GM19467 (cell line): ENCODE measurements at regions not wholly inside any gene's neighbourhood (a gene's known extent, or its start where the extent isn't known, plus 50 kb on each side); places are given as distances from the start of the nearest gene placed in this dataset.

Experiments used
- ATAC-seq: cut with Tn5 transposase; IDR thresholded peaks from one replicate; pipeline ENCODE4 v1.9.1; 2021; ENCODE audit warnings: mild to moderate bottlenecking, moderate library complexity; ENCODE audit not compliant: unreplicated experiment

DNA sequence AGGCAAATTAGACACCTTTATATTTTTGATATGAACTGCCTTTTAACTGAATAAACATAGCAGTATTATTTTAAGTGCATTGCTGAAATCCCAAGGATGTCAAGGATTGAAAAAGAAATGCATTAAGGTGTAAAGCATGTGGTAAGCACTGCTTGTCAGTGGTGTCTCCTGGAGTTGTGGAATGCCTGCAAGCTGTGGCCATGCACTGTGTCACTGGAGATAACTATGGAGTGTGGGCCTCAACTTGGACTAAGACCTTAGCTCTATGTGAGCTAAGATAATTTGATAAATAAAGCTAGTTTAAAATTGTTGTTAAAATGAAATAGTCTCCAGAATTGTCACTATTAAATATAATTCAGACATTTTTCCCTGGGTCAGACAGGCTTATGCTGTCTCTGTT is 156.6 kb upstream of the OPRM1 start:
- no peak for ATAC-seq

DNA sequence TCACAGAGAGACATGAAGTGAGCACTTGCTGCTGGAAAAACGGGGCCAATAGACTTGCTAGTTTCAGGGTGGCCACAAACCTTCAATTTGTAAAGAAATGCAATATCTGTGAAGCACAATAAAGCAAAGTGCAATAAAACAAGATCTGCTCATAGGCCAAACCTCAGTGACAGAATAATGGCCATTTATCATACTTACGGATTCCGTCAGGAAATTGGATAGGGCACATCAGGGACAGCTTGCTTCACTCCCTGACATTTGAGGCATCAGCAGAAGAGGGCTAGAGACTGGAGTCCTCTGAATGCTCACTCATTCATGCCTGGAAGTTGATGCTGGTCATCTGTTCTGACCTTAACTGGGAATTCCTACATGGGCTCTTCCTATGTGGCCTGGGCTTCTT is 165.5 kb upstream of the OPRM1 start:
- ATAC-seq, result no peak

DNA sequence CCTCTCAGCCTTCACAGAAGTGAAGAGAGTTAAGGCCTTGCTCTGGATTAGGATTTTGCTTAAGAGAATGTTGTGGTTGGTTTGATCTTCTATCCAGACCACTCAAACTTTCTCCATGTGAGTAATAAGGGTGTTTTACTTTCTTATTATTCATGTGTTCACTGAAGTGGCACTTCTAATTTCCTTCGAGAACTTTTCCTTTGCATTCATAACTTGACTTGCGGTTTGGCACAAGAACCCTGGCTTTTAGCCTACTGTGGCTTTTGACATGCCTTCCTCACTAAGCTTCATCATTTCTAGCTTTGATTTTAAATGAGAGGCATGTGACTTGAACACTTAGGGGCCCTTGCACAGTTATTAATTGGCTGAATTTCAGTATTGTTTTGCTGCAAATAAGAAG is 166.1 kb upstream of the OPRM1 start:
- ATAC-seq, result no peak

DNA sequence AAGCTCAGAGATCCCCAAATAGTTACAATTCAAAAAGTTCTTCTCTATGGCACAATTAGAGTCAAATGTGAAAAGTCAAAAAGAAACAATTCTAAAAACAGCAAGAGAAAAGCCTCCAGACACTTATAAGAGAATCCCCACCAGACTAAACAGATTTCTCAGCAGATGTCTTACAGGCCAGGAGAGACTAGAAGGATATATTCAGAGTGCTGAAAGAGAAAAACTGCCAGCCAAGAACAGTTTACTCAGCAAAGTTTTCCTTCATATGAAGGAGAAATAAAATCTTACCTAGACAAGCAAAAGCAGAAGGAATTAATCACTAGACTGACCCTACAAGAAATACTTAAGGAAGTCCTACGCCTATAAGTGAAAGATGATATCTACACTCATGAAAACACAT is 176.1 kb upstream of the OPRM1 start:
- ATAC-seq, result no peak

DNA sequence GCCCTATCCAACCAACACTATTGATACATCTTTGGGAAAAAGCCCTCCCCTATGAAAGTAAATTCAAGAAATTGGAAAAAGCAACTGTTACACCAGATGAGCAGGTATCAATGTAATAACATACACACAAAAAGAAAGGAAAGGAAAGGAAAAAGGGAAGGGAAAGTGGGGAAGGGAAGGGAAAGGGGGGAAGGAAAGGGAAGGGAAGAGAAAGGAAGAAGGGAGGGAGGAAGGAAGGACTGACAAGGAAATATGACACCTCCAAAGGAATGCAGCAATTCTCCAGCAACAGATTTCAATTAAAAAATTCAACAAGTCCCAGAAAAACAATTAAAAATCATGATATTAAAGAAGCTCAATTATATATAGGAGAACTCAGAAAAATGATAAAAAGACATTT is 176.9 kb upstream of the OPRM1 start:
- no peak for ATAC-seq

DNA sequence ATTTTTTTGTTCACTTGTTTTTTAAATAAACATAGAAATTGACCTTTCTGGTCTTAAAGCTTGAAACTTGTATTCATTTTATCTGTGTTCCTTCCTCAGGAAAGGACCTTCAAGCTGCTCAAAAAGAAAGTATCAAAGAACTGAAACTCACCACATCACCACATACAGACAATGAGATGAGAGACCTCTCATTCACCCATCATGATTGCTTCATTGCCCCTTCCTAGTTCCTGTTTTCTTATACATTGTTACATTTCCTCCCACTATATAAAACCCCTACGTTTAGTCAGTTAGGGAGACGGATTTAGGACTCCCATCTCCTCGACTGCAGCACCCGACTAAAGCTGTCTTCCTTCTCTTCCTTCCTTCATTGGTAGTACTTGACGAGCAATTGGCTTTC is 180.5 kb upstream of the OPRM1 start:
- no peak for ATAC-seq

DNA sequence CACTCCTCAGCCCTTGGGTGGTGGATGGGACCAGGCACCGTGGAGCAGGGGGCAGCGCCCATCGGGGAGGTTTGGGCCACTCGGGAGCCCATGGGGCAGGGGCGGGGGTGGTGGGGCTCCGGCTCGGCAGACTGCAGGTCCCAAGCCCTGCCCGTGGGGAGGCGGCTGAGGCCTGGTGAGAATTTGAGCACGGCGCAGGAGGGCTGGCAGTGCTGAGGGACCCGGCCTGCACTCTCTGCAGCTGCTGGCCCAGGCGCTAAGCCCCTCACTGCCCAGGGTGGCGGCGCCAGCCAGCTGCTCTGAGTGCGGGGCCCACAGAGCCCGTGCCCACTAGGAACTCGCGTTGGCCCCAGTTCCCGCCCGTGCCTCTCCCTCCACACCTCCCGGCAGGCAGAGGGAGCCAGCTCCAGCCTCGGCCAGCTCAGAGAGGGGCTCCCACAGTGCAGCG is 182.1 kb upstream of the OPRM1 start:
- ATAC-seq, result no peak

DNA sequence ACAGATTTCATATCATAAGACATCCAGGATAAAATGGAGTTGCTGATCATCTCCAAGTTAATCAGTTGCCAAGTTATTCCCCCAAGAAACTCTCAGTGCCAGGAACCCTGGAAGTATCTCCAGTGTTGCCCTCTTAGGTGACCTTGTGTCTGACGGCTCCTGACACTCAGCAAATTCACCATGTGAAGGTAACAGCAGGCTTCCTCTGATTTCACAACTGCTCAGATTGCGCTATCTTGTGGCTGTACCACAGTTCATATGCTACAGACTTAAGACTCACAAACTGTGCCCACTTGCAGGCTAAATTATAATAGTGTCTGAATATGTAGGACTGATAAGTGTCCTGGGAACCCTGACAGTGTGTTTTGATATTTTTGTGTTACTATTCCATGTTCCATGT is 186.6 kb upstream of the OPRM1 start:
- no peak for ATAC-seq

DNA sequence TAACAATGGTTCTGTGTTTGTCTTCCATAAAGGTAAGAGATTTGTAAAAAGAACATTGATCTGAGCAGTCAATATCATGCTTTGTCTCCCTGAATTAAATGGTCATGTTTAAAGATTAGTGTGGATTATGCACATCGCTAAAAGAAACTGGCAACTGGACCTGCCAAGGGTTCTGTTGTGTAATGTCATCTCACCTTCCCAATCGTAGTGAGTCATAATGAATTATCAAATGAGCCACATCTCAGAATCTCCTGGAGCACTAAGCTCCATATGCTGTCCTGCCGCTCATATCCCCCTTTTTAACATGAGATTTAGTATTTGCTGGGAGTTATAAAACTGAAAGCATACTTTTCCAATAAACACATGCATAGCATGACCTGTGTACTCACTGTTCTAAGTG is 187.0 kb upstream of the OPRM1 start:
- no peak for ATAC-seq

DNA sequence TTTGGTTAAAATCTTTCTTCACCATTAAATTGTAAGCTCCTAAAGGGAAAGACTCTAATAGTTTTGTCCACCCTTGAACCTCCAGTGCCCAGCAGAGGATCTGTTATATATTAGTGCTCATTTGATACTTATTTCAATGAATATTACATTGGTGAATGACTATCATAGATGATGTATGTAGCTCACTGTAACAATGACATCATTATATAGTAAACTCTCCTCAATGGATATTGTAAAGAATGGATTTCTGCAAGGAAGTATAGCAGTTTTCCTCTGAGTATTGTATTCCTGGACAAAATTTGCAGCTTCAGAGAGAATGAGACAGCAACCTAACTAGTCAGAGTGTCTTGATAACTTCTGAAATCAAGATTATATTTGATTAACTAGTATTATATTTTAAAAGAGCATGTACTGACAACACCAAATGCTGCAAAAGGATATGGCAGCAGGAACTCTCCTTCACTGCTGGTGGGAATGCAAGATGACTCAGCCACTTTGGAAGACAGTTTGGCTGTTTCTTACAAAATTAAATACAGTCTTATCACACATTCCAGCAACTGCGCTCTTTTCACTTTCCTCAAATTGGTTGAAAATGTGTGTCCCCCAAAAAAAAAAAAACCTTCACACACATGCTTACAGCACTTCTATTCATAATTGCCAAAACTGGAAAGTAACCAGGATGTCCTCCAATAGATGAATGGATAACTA is 189.8 kb upstream of the OPRM1 start:
- no peak for ATAC-seq

DNA sequence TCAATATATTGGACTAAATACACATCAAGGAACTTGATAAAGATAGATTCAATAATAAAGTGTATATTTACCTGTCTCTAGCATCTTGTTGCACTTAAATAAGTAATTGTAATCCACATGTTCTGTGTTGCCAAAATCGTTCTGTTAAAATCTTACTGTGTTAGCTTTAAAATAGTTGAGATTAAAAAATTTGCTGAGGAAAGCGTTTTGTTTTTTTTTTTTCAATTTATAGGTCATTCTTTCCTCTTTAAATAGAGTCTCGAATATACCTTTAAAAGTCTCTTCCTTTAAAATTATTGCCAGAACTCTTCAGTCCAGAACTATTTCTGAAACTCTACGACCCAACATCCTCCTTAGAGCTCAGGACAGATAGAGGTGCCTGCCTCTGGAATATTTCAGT is 195.6 kb upstream of the OPRM1 start:
- no peak for ATAC-seq

DNA sequence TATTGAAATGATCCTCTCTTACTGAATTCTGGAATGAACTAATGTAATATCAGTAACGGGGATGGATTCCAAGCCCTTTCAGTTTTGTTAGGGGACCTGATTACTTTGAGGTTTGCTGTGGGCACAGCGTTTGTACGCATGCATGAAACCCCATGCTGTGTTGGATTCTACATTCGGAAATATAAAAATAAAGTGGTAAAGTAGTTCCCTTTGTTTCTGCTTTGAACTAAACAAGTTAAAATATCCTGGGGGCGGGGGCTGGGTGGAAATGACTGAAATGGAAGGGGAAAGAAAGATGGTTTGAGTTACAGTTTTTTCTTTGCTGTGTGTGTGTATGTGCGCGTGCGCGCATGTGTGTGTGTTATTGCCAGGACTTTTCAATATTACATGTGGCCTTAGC is 196.5 kb upstream of the OPRM1 start:
- no peak for ATAC-seq

DNA sequence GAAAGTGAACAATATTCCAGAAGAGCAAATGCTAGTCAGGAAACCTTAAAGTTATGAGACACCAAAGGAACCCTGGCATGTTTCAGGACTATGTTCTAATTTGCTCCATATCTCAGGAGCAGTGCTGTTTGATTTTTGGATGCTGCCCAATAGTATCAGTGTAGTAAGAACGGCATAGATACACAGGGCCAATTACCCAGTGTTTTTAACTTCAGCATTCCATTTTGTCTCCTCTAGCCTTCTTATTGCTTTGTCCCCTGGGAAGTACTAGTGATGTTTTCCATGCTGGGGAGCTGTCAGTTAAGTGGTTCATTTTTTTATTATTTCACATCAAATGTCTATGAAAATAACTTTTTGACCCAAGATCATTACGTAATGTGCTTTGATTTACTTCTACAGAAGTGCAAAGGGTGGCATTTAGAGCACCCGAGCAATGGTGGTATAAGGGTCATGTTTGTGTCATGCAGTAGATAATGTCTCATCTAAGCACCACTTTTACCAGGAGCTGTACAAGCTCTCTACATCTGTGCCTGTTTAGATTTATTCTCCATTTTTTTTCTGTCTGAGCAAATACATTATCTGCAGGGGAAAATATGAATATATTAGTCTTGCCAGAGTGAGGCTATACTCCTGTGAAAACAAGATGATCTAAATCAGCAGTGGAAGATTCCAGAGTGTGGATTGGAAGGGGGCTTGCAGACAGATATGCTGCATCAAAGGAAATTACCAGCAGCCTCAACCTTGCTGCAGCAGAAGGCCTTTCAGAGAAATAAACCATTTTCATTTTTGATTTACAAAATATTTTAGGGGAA is 198.8 kb upstream of the OPRM1 start:
- no peak for ATAC-seq

DNA sequence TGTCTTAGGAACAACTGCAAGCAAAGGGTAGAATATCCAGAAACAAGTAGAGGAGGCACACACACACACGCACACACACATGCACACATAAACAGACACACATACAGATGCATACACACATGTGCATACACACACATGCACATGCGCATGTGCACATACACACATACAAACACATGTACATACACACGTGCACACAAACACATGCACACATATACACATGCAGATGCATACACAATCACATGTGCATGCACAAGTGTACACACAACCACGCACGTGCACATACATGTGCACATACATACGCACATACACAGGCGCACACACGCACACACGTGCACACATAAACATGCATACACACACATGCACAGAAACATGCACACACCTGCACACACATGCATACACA is 206.5 kb upstream of the OPRM1 start:
- ATAC-seq, result no peak

DNA sequence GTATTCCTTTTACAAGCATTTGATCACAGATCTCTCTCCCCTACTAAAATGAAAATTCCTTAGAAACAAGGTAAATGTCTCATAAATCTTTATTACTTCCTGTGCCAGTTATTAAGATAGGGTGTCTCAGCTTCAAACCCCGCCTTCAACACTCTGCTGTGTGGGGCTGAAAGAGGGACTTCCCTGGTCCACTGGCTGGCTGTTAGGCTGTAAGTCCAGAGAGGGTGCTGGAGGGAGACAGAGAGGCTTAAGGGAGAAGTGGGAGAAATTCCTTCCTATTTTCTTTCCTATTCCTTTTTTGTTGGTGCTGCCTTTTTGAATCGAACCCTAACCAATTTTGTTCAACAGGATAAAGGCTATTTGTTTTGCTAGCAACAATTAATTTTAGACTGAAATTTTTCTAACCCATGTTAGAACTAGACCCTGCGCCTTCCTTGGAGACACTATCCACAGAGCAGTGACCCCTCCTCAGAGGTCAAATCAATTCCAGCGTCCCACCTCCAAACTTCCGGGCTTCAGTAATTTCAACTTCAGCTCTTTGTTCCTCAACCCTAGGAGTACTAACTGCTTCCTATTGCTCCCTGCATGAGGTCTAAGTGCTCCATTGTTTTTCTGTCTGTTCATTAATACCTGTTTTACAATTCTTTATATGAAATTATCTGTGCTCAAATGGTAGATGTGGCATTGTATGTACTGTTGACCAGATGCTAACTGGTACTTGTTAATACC is 207.5 kb upstream of the OPRM1 start:
- no peak for ATAC-seq

DNA sequence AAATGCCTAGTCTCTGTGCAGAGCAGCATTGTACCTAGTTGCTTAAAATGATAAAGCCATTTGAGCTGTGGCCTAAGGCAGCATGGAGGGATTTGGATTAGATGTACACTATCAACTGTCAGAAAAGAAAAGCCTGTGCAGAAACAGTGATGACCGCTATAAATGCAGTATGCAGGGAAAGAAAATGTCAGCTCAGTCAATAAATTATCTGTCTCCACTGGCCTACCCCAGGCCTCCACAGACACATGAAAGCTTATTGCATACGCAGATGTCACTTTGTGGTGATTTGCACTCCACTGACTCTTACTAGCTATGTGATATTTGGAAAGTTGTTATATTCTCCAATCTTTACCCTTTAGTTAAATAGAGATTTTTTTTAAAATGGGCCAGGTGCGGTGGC is 221.9 kb upstream of the OPRM1 start:
- ATAC-seq, result no peak

DNA sequence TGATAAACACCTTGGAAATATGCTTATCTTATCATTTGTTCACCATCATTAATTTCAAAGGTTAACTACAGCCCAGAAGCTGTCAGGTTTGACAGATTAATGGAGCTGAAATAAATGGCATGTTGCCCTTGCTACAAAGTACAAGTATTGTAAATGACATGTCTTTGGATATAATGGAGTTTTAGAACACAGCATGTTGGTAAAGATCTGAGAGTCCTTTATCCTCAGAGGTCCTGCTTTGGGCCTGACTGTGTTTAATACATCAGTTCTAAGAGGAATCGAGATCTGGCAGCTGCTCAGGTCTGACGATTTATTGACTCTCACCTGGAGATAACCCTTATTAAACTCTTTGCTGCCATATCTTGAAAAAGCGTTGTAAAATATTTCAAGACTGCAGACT is 222.7 kb upstream of the OPRM1 start:
- no peak for ATAC-seq

DNA sequence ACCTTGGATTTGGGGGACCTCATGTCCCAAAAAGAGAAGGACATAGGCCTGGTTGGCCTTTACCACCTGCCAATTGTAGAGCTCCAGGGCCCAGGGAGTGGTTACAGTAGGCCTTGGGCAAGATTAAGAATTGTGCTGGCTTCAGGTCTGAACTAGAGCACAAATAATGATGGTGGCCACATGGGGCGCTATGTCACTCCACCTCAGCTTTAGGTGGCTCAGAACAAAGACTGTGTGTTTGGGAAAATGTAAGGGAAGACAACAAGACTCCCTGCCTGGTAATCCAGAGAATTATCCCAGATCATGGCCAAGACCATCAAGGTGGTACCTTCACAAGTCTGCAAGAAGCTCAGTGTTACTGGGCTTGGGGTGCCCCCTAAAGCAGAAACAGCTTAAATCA is 224.9 kb upstream of the OPRM1 start:
- no peak for ATAC-seq

DNA sequence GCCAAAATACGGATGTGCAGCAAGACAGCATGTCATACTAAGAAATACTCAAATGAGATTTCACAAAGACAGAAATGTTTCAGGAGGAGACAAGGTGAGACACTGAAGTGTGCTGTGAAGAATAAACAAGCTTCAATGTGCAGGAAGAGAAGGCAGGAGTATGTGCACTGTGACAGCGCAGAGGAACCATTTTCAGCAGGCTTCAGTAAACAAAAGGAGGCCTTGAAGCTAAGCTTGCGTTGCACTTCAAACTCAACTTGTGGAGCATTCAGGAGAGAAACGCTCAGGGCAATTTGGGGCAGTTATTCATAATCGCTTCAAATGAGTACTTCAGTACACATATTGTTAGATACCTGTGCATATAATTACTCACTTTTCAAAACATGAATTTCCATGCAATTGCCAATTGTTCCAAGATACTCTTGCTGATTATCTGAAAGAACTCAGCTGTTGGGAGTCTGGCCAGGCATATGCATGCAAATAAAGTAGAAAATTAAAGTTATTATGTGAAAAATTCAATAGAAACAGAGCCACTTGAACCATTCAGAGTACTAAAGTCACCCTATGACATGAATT is 234.2 kb upstream of the OPRM1 start:
- ATAC-seq, result no peak

DNA sequence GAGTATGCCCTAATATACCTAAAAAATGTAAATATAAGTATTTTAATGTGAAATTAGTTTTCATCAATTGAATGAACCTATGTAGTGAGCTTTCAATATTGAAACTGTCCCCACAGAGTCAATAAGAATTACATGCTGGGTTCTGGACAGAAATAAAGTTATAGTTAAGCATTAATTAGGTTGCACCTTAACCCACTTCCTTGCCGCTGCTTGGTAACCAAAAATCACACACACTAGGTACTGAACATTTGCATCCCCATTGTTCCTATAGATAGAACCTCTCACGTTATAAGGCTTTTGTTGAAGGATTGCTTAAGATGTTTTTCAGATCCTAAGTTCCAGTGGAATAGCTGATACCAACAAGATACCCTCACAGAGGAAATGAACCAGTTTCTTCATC is 237.1 kb upstream of the OPRM1 start:
- ATAC-seq, result no peak

DNA sequence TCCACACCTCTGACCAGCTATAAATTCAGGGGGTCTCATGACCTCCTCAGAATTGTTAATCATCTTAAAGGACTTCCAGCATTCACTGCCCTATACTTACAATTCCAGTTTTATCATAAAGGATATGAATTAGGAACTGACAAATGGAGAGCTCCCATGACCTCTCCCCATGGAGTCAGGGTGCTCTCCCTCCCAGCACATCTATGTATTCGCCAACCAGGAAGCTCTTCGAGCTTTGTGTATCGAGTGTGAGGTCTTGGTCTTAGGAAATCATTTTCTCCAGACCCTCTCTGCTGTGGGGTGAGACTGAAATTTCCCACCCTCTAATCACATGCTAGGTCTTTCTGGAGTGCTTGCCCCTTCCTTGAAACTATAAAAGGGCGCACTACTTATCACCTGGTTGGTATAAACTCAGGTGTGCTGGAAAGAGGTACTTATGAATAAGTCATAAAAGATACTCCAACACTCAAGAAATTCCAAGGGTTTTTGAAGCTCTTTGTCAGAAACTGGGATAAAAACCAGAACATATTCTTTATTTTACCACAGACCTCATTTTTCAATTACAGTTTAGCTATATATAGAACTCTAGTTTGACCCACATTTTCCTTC is 238.4 kb upstream of the OPRM1 start:
- no peak for ATAC-seq
